H1 (cell line): ENCODE measurements at regions not wholly inside any gene's neighbourhood (a gene's known extent, or its start where the extent isn't known, plus 50 kb on each side); places are given as distances from the start of the nearest gene placed in this dataset.

ENCODE experiments used
- BACH1 ChIP-seq: IDR thresholded peaks from 2 replicates; pipeline ENCODE4 v1.6.1; 2012; ENCODE audit warnings: low read length, improper control_type of control experiment
- GABPA ChIP-seq: IDR thresholded peaks from 2 replicates; pipeline ENCODE4 v1.6.1; 2011; ENCODE audit warnings: mild to moderate bottlenecking, low read length, moderate library complexity, borderline replicate concordance; ENCODE audit not compliant: insufficient read depth
- JUN ChIP-seq: IDR thresholded peaks from 2 replicates; pipeline ENCODE4 v1.6.1; 2011; ENCODE audit warnings: low read depth, mild to moderate bottlenecking, improper control_type of control experiment, low read length
- SAP30 ChIP-seq: fragments of 300-600 bp; sonication (generic); IDR thresholded peaks from 2 replicates; pipeline ENCODE4 v1.7.1; 2012; ENCODE audit warnings: low read length, moderate library complexity, mild to moderate bottlenecking, inconsistent platforms; ENCODE audit not compliant: insufficient read depth, insufficient replicate concordance
- TF ChIP-seq, protein P1 (sequence below): IDR thresholded peaks from 2 replicates; pipeline ENCODE4 v1.6.1; 2012; ENCODE audit warnings: inconsistent platforms

DNA sequence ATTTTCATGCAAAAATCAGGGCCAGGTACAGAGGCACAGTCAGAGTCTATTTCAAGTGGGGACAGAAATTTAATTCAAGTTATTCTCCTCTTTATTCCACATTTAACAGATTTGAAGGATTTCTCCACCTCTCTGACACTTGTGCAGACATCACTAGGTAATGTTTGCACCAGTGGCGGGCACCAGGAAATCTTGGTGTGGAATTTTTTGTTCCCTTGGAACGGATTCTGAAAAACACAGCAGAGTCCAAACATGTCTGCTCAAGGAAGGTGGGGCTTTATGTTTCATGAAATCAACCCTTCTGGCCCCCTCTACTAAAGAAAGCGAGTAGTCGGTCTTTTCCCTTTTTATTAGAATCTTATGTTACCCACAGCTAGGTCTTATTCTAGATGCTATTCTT lies 271.2 kb upstream of the MDFIC2 start (continued):
- TF ChIP-seq, protein P1, sequence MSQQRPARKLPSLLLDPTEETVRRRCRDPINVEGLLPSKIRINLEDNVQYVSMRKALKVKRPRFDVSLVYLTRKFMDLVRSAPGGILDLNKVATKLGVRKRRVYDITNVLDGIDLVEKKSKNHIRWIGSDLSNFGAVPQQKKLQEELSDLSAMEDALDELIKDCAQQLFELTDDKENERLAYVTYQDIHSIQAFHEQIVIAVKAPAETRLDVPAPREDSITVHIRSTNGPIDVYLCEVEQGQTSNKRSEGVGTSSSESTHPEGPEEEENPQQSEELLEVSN = no peak
- TF ChIP-seq BACH1 (no peak), JUN (no peak), GABPA (no peak), SAP30 (no peak)
